Body of pancreas (tissue), 4 donors: ENCODE measurements at regions not wholly inside any gene's neighbourhood (a gene's known extent, or its start where the extent isn't known, plus 50 kb on each side); places are given as distances from the start of the nearest gene placed in this dataset.

Experiments used
- ATAC-seq: fragments of 150-250 bp; one replicate; pipeline ENCODE4 v1.9.1; 2016
- DNase-seq, 4 donors: peaks; one replicate each; pipeline ENCODE4 v3.0.0-alpha.2; 2019
- H3K27ac ChIP-seq, 4 donors: fragments of 200-600 bp; sonication (generic); 1 replicate in 3 of 4; 2 replicates in 1 of 4; pipeline versions ENCODE4 v1.5.1 to v1.6.1; 2016 to 2019; ENCODE audit warnings: mild to moderate bottlenecking in 1 of 4, mixed read lengths in 1 of 4, moderate library complexity in 1 of 4
- H3K27me3 ChIP-seq, 2 donors: fragments of 200-600 bp; sonication (generic); one replicate each; pipeline ENCODE4 v1.6.0; 2016; ENCODE audit warnings: mild to moderate bottlenecking in 1 of 2
- H3K36me3 ChIP-seq, 2 donors: fragments of 200-600 bp; sonication (generic); replicated peaks in 1 of 2; 2 replicates each; pipeline ENCODE4 v1.5.1; 2016; ENCODE audit warnings: low read depth in 2 of 2; ENCODE audit not compliant: insufficient read depth in 1 of 2
- H3K4me1 ChIP-seq: fragments of 200-600 bp; sonication (generic); one replicate; pipeline ENCODE4 v1.6.0; 2016
- H3K4me3 ChIP-seq, 2 donors: fragments of 200-600 bp; sonication (generic); 1 replicate in 1 of 2; 2 replicates in 1 of 2; pipeline ENCODE4 v1.5.1; 2016 to 2019
- H3K9me3 ChIP-seq, 3 donors: fragments of 200-600 bp; sonication (generic); 1 replicate in 2 of 3; 2 replicates in 1 of 3; pipeline ENCODE4 v1.5.1; 2016
- POLR2A ChIP-seq, 3 donors: fragments of 450-650 bp; IDR thresholded peaks; one replicate each; pipeline ENCODE4 v1.6.1; 2016; ENCODE audit warnings: antibody characterized with exemption in 3 of 3, mild to moderate bottlenecking in 2 of 3
- WGBS, 2 donors: methylation state at CpG; one replicate each; pipeline ENCODE4 v1.1.5; 2017; 5-methylcytosine and 5-hydroxymethylcytosine counted together
- intact Hi-C: fragments of 100-400 bp; cut with DNase I; formaldehyde crosslinking; loops from one replicate; pipeline ENCODE4 v1.15.1; 2023
- TF ChIP-seq, protein P1 (sequence below), 7 experiments: fragments of 450-650 bp in 4 of 7; fragments of 200-600 bp in 3 of 7; sonication (generic) in 3 of 7; IDR thresholded peaks; one replicate each; pipeline ENCODE4 v1.5.1; 2016 to 2019; ENCODE audit warnings: antibody characterized with exemption in 7 of 7

DNA sequence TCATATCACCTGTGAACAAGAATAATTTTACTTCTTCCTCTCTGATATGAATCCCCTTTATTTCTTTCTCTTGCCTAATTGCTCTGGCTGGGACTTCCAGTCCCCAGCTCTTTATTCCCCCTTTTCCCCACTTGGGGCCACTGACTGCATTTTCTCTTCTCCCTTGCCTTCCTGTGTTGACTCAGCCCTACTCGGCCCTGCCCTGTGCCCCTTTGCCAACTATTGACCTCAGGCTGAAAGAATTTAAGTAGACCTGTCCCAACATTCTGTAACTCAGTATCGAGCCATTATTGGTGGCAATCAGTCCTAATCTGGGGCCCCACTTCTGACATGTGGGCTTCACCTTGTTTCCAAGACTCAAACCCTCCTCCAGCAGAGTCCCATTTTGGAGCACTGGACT, 60.6 kb upstream of the STUM start:
- peaks cover 5% of the 10 kb centered on the region for H3K4me1 ChIP-seq
- no peak overlapping the region for H3K4me3 ChIP-seq
- no peaks in the 10 kb centered on the region for H3K36me3 ChIP-seq
- peak; percentile 35 to 76 (median 47) for DNase-seq
- ATAC-seq: peak; percentile 81
- no peaks in the 10 kb centered on the region for H3K9me3 ChIP-seq
- H3K27ac ChIP-seq: no peak overlapping the region
- H3K27me3 ChIP-seq: no peaks in the 10 kb centered on the region
- 17 to 23% methylated on average over 2 of the region's 2 CpGs for WGBS, 2 donors
- intact Hi-C loops: no loop called here
- TF ChIP-seq POLR2A (IDR thresholded peaks at IDR 0.05): no peak
- TF ChIP-seq, protein P1, sequence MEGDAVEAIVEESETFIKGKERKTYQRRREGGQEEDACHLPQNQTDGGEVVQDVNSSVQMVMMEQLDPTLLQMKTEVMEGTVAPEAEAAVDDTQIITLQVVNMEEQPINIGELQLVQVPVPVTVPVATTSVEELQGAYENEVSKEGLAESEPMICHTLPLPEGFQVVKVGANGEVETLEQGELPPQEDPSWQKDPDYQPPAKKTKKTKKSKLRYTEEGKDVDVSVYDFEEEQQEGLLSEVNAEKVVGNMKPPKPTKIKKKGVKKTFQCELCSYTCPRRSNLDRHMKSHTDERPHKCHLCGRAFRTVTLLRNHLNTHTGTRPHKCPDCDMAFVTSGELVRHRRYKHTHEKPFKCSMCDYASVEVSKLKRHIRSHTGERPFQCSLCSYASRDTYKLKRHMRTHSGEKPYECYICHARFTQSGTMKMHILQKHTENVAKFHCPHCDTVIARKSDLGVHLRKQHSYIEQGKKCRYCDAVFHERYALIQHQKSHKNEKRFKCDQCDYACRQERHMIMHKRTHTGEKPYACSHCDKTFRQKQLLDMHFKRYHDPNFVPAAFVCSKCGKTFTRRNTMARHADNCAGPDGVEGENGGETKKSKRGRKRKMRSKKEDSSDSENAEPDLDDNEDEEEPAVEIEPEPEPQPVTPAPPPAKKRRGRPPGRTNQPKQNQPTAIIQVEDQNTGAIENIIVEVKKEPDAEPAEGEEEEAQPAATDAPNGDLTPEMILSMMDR (IDR thresholded peaks at IDR 0.05): peak in 2 of 7 experiments; percentile 26 to 31

DNA sequence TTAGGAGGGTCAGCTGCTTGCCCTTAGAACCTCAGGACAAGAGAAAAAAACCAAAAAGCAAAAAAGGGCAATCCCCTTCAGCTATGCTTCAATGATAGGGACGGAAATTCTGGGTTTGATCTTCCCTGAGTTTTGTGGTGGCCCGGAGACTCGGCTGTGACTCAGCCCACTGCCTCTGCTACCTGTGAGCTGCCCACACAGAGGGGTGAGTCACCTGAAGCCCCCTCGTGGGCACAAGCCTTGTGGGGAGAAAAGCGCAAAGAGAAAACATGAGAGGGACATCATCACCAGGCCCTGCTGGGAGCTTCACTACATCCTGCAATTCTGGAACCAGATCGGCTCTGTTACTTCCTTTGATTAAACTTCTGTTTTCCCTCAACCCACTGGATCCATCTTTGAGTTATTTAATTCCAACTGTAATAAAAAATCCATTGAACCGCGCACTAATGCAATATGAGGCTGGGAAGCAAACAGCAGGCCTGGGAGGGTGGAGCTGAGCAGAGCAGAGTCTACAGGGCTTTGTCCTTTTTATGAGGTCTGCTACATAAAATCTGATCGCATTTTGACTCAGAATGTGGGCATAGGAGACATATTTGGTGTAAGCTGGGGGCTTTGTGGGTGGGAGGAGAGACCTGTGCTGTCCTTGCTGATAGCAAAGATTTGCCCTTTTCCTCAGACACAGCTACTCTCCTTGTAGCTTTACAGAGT, 58.7 kb upstream of the STUM start:
- no peak overlapping the region for H3K4me3 ChIP-seq

DNA sequence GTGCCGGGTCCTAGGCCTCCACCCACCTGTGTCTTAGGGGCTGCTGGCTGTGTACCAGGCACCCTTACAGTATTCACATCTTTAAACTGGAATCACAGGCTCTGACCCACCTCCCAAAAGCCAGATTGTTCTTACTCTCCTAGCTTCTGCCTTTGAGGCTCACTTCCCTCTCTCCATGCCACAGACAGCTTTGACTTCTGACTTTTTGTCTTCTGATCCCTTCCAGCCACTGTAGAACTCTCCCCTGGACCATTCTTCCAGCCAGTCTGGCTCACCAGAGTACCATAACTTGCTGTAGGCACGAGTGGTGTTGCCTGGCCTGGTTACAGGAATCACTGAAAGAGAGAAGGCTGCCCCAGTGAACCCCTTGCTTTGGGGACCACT, 58.1 kb upstream of the STUM start:
- DNase-seq (no peak), ATAC-seq (no peak)
- Histone ChIP-seq H3K27ac (no peak overlapping the region), H3K27me3 (no peaks in the 10 kb centered on the region), H3K4me1 (peaks cover 8% of the 10 kb centered on the region), H3K9me3 (no peaks in the 10 kb centered on the region), H3K4me3 (no peak overlapping the region), H3K36me3 (no peaks in the 10 kb centered on the region)
- no peak for TF ChIP-seq POLR2A (IDR thresholded peaks at IDR 0.05)
- TF ChIP-seq, protein P1 (IDR thresholded peaks at IDR 0.05): no peak
- WGBS, 2 donors: 76 to 95% methylated on average over 2 of the region's 2 CpGs
- intact Hi-C loops: no loop called here

More for the DNA sequence above, 58.7 kb upstream of the STUM start:
- intact Hi-C loops: no loop called here
- 75 to 78% methylated on average over 9 of the region's 9 CpGs for WGBS, 2 donors
- no peaks in the 10 kb centered on the region for H3K9me3 ChIP-seq
- DNase-seq (no peak), ATAC-seq (no peak)
- no peaks in the 10 kb centered on the region for H3K27me3 ChIP-seq
- H3K36me3 ChIP-seq: no peaks in the 10 kb centered on the region
- H3K27ac ChIP-seq: no peak overlapping the region
- TF ChIP-seq, protein P1 (IDR thresholded peaks at IDR 0.05): no peak
- TF ChIP-seq POLR2A (IDR thresholded peaks at IDR 0.05): no peak
- H3K4me1 ChIP-seq: peaks cover 5% of the 10 kb centered on the region

- Histone ChIP-seq H3K9me3 (no peaks in the 10 kb centered on the region), H3K4me3 (no peak overlapping the region), H3K27ac (no peak overlapping the region), H3K27me3 (no peaks in the 10 kb centered on the region), H3K36me3 (no peaks in the 10 kb centered on the region), H3K4me1 (peaks cover 16% of the 10 kb centered on the region)
- TF ChIP-seq, protein P1 (IDR thresholded peaks at IDR 0.05): no peak
- no peak for TF ChIP-seq POLR2A (IDR thresholded peaks at IDR 0.05)
- 68 to 74% methylated on average over 4 of the region's 4 CpGs for WGBS, 2 donors
- ATAC-seq (no peak), DNase-seq (no peak)
- intact Hi-C loops: no loop called here
Observed at GRCh38 chr1:226491093-226491850, 57.3 kb upstream of the STUM start.
